OCI-LY3 (cell line): ENCODE measurements at regions not wholly inside any gene's neighbourhood (a gene's known extent, or its start where the extent isn't known, plus 50 kb on each side); places are given as distances from the start of the nearest gene placed in this dataset.

ENCODE experiments used
- CTCF ChIP-seq: fragments of 200-600, 300-600 bp; sonication (generic); IDR thresholded peaks from 2 replicates; pipeline ENCODE4 v1.5.1; 2014; ENCODE audit warnings: antibody characterized with exemption, low read length, low read depth
- EZH2phosphoT487 ChIP-seq: fragments of 200-600 bp; shearing (Covaris generic); IDR thresholded peaks from 2 replicates; pipeline ENCODE4 v1.6.1; 2018; ENCODE audit warnings: antibody characterized with exemption, mixed run types, low read depth

GRCh38 chr1:50262436-50262835 lies 153.7 kb downstream of the ELAVL4 start:
- no peak for TF ChIP-seq CTCF
- no peak for TF ChIP-seq EZH2phosphoT487
